ENCODE measurements at regions not wholly inside any gene's neighbourhood (a gene's known extent, or its start where the extent isn't known, plus 50 kb on each side); places are given as distances from the start of the nearest gene placed in this dataset.

DNA sequence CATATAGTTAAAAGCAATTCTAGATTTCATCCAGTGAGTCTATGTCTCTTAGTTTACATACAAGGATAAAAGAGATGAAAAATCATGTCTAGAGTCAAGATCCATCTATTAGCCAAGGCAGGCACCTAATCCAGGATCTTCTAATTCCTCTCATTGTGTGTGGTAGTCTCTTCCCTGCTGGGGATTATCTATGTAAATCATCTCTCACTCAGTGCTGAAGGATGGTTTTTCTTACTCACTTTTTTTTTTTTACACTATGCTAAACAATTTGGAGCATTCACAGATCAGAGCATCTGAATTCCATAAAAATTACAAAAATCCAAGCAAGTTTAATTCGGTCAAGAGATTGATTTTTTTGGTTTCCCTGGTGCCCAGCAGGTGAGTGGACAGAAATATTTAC lies 154.9 kb upstream of the GDNF start:
- ATAC-seq, result no peak
- H3K4me3 ChIP-seq (ENCODE audit: low read length), result no peak overlapping the region

GRCh38 chr5:37991301-37992299 lies 151.8 kb upstream of the GDNF start:
- no peak overlapping the region for H3K27ac ChIP-seq (ENCODE audit: low read length)
- peak in 1 of 2 donors; percentile 55 for ATAC-seq
- H3K27me3 ChIP-seq (ENCODE audit: control insufficient read depth, insufficient read depth), result no peaks in the 10 kb centered on the region
- H3K9me3 ChIP-seq (ENCODE audit: control insufficient read depth, low read length), result no peaks in the 10 kb centered on the region
- peaks cover 8% of the 10 kb centered on the region for H3K4me1 ChIP-seq (ENCODE audit: control insufficient read depth, insufficient read depth, low read length)
- no peak overlapping the region for H3K4me3 ChIP-seq (ENCODE audit: low read length)
- WGBS, result 44% methylated on average over 10 of the region's 10 CpGs
- DNase-seq, result no peak
- intact Hi-C loops (cut with DNase I), result no loop called here

More for the DNA sequence above, 154.9 kb upstream of the GDNF start:
- intact Hi-C loops (cut with DNase I), result no loop called here
- Histone ChIP-seq H3K27ac (ENCODE audit: low read length) (no peak overlapping the region), H3K27me3 (ENCODE audit: control insufficient read depth, insufficient read depth) (no peaks in the 10 kb centered on the region), H3K9me3 (ENCODE audit: control insufficient read depth, low read length) (no peaks in the 10 kb centered on the region), H3K4me1 (ENCODE audit: control insufficient read depth, insufficient read depth, low read length) (peaks cover 5% of the 10 kb centered on the region)
- WGBS, result 77% methylated on average over 1 of the region's 1 CpG
- no peak for DNase-seq

- peaks cover 8% of the 10 kb centered on the region for H3K4me1 ChIP-seq (ENCODE audit: control insufficient read depth, insufficient read depth, low read length)
- H3K9me3 ChIP-seq (ENCODE audit: control insufficient read depth, low read length), result no peaks in the 10 kb centered on the region
- 65% methylated on average over 1 of the region's 1 CpG for WGBS
- intact Hi-C loops (cut with DNase I), result no loop called here
- no peak overlapping the region for H3K4me3 ChIP-seq (ENCODE audit: low read length)
- H3K27ac ChIP-seq (ENCODE audit: low read length), result no peak overlapping the region
- ATAC-seq (no peak), DNase-seq (no peak)
- no peaks in the 10 kb centered on the region for H3K27me3 ChIP-seq (ENCODE audit: control insufficient read depth, insufficient read depth)
Observed at GRCh38 chr5:37989884-37990283, 150.0 kb upstream of the GDNF start.

DNA sequence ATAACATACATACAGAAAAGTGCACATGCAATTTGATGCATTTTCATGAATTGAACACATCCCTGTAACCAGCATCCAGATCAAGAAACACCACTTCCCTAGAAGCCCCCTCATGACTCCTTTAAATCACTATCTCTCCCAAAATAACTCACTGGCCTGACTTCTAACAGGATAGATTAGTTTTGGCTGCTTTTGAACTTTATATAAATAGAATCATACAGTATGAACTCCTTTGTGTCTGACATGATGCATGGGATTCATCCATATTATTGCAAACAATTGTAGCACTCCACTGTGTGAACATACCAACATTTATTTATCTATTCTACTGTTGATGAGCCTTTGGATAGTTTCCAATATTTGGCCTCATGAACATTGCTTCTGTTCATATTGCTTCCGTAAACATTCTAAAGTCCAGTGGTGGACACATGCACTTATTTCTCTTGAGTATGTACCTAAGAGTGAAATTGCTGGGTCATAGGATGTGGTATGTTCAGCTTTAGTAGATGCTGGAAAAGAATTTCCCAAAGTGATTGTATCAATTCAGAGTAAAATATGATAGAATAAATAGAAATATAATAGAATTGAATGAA lies 148.7 kb upstream of the GDNF start:
- Histone ChIP-seq H3K9me3 (ENCODE audit: control insufficient read depth, low read length) (no peaks in the 10 kb centered on the region), H3K4me1 (ENCODE audit: control insufficient read depth, insufficient read depth, low read length) (peaks cover 8% of the 10 kb centered on the region), H3K27me3 (ENCODE audit: control insufficient read depth, insufficient read depth) (no peaks in the 10 kb centered on the region), H3K4me3 (ENCODE audit: low read length) (no peak overlapping the region), H3K27ac (ENCODE audit: low read length) (no peak overlapping the region)
- no peak for ATAC-seq
- intact Hi-C loops (cut with DNase I), result no loop called here
- WGBS, result 59% methylated on average over 1 of the region's 1 CpG
- DNase-seq, result no peak

DNA sequence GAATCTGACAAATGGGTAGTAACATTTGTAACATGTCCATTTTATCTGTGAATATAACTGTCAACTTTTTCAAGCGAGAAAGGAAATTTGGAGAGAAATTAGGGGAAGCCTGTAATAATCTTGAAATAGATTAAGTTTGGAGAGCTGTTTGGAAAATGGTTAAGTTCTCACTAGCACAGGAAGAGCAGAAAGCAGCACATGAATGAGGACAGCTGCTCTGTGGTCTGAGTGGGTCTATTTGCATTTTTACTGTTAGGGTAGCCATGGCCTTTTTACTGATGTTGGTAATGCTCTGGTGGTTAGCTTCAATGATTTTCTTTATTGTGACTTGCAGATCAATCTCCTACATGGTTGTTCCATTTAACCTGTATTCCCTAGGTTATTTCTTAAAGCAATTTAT lies 144.5 kb upstream of the GDNF start:
- no peak overlapping the region for H3K27ac ChIP-seq (ENCODE audit: low read length)
- no peak overlapping the region for H3K4me3 ChIP-seq (ENCODE audit: low read length)
- no peaks in the 10 kb centered on the region for H3K27me3 ChIP-seq (ENCODE audit: control insufficient read depth, insufficient read depth)
- peaks cover 3% of the 10 kb centered on the region for H3K4me1 ChIP-seq (ENCODE audit: control insufficient read depth, insufficient read depth, low read length)
- ATAC-seq (peak in 1 of 2 donors; percentile 37), DNase-seq (no peak)
- intact Hi-C loops (cut with DNase I), result no loop called here
- 45% methylated on average over 1 of the region's 1 CpG for WGBS
- peaks cover 2% of the 10 kb centered on the region for H3K9me3 ChIP-seq (ENCODE audit: control insufficient read depth, low read length)

GRCh38 chr5:37983463-37983862 lies 143.6 kb upstream of the GDNF start:
- no peak overlapping the region for H3K4me3 ChIP-seq (ENCODE audit: low read length)
- peaks cover 3% of the 10 kb centered on the region for H3K4me1 ChIP-seq (ENCODE audit: control insufficient read depth, insufficient read depth, low read length)
- intact Hi-C loops (cut with DNase I), result no loop called here
- 45% methylated on average over 2 of the region's 2 CpGs for WGBS
- peak; percentile 40 to 51 for ATAC-seq
- no peak for DNase-seq
- no peaks in the 10 kb centered on the region for H3K27me3 ChIP-seq (ENCODE audit: control insufficient read depth, insufficient read depth)
- H3K9me3 ChIP-seq (ENCODE audit: control insufficient read depth, low read length), result peaks cover 2% of the 10 kb centered on the region
- no peak overlapping the region for H3K27ac ChIP-seq (ENCODE audit: low read length)

GRCh38 chr5:37979559-37979958 lies 139.7 kb upstream of the GDNF start:
- H3K27me3 ChIP-seq (ENCODE audit: control insufficient read depth, insufficient read depth), result no peaks in the 10 kb centered on the region
- no peaks in the 10 kb centered on the region for H3K4me1 ChIP-seq (ENCODE audit: control insufficient read depth, insufficient read depth, low read length)
- no peak overlapping the region for H3K4me3 ChIP-seq (ENCODE audit: low read length)
- ATAC-seq (no peak), DNase-seq (no peak)
- 82% methylated on average over 1 of the region's 1 CpG for WGBS
- peaks cover 2% of the 10 kb centered on the region for H3K9me3 ChIP-seq (ENCODE audit: control insufficient read depth, low read length)
- H3K27ac ChIP-seq (ENCODE audit: low read length), result no peak overlapping the region
- intact Hi-C loops (cut with DNase I), result no loop called here

- DNase-seq (no peak), ATAC-seq (no peak)
- Histone ChIP-seq H3K27ac (ENCODE audit: low read length) (no peak overlapping the region), H3K4me3 (ENCODE audit: low read length) (no peak overlapping the region), H3K4me1 (ENCODE audit: control insufficient read depth, insufficient read depth, low read length) (no peaks in the 10 kb centered on the region), H3K27me3 (ENCODE audit: control insufficient read depth, insufficient read depth) (no peaks in the 10 kb centered on the region), H3K9me3 (ENCODE audit: control insufficient read depth, low read length) (peaks cover 2% of the 10 kb centered on the region)
- intact Hi-C loops (cut with DNase I), result no loop called here
- 52% methylated on average over 4 of the region's 4 CpGs for whole genome bisulfite sequencing
Observed at GRCh38 chr5:37975531-37975930, 135.7 kb upstream of the GDNF start.

- H3K4me3 ChIP-seq (ENCODE audit: low read length), result no peak overlapping the region
- DNase-seq (no peak), ATAC-seq (no peak)
- H3K9me3 ChIP-seq (ENCODE audit: control insufficient read depth, low read length), result no peaks in the 10 kb centered on the region
- intact Hi-C loops (cut with DNase I), result no loop called here
- no peaks in the 10 kb centered on the region for H3K27me3 ChIP-seq (ENCODE audit: control insufficient read depth, insufficient read depth)
- H3K4me1 ChIP-seq (ENCODE audit: control insufficient read depth, insufficient read depth, low read length), result no peaks in the 10 kb centered on the region
- H3K27ac ChIP-seq (ENCODE audit: low read length), result no peak overlapping the region
- 85% methylated on average over 1 of the region's 1 CpG for WGBS
Observed at GRCh38 chr5:37971483-37972024, 131.7 kb upstream of the GDNF start.

GRCh38 chr5:37966871-37967270 lies 127.0 kb upstream of the GDNF start:
- DNase-seq (no peak), ATAC-seq (no peak)
- Histone ChIP-seq H3K4me3 (ENCODE audit: low read length) (no peak overlapping the region), H3K9me3 (ENCODE audit: control insufficient read depth, low read length) (peaks cover 3% of the 10 kb centered on the region), H3K4me1 (ENCODE audit: control insufficient read depth, insufficient read depth, low read length) (peaks cover 2% of the 10 kb centered on the region), H3K27ac (ENCODE audit: low read length) (no peak overlapping the region), H3K27me3 (ENCODE audit: control insufficient read depth, insufficient read depth) (no peaks in the 10 kb centered on the region)
- intact Hi-C loops (cut with DNase I), result no loop called here
- WGBS, result 10% methylated on average over 1 of the region's 1 CpG

DNA sequence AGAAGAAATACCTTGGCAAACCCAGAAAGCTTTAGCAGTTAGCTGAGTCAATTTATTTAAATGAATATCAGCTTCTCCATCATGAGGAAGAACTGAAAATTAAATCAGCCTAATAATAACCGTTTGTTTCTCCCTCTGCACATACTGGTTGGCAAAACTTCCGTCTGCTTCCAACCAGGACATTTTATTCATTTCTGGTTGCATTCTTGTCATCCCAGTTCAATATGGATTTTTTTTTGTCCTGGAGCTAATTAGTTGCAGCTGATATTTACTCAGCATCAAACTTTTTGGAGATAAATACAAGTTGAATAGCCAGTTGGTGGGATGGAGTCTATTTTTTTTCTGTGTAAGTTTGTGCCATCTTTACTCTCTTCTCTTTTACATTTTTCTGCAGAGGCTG lies 126.5 kb upstream of the GDNF start:
- no peak overlapping the region for H3K4me3 ChIP-seq (ENCODE audit: low read length)
- no peaks in the 10 kb centered on the region for H3K27me3 ChIP-seq (ENCODE audit: control insufficient read depth, insufficient read depth)
- peaks cover 2% of the 10 kb centered on the region for H3K4me1 ChIP-seq (ENCODE audit: control insufficient read depth, insufficient read depth, low read length)
- no peak for ATAC-seq
- H3K27ac ChIP-seq (ENCODE audit: low read length), result no peak overlapping the region
- WGBS, result 46% methylated on average over 2 of the region's 2 CpGs
- intact Hi-C loops (cut with DNase I), result no loop called here
- DNase-seq, result no peak
- peaks cover 3% of the 10 kb centered on the region for H3K9me3 ChIP-seq (ENCODE audit: control insufficient read depth, low read length)
